ENCODE measurements at regions not wholly inside any gene's neighbourhood (a gene's known extent, or its start where the extent isn't known, plus 50 kb on each side); places are given as distances from the start of the nearest gene placed in this dataset.
"Not testable (repeated sequence)": the region's sequence is repeated elsewhere in the genome, so short reads cannot be mapped to it uniquely, and the experiment has no call there.

- no peak for DNase-seq (ENCODE audit: low read depth in 2 of 2)
Observed at GRCh38 chr18:40152859-40153258, 1802.2 kb upstream of the PIK3C3 start.

- DNase-seq (ENCODE audit: low read depth in 2 of 2): no peak
Observed at GRCh38 chr18:40148960-40149359, 1806.1 kb upstream of the PIK3C3 start.

GRCh38 chr18:40133253-40133652 lies 1821.8 kb upstream of the PIK3C3 start:
- DNase-seq (ENCODE audit: low read depth in 2 of 2): no peak

- DNase-seq (ENCODE audit: low read depth in 2 of 2): not testable (repeated sequence)
Observed at GRCh38 chr18:40132438-40132837, 1822.6 kb upstream of the PIK3C3 start.

- no peak for DNase-seq (ENCODE audit: low read depth in 2 of 2)
Observed at GRCh38 chr18:40124107-40124506, 1830.9 kb upstream of the PIK3C3 start.

- DNase-seq (ENCODE audit: low read depth in 2 of 2): no peak
Observed at GRCh38 chr18:40120796-40121391, 1834.1 kb upstream of the PIK3C3 start.

- DNase-seq (ENCODE audit: low read depth in 2 of 2): no peak
Observed at GRCh38 chr18:40120356-40120755, 1834.7 kb upstream of the PIK3C3 start.

- not testable (repeated sequence) for DNase-seq (ENCODE audit: low read depth in 2 of 2)
Observed at GRCh38 chr18:40119581-40119980, 1835.5 kb upstream of the PIK3C3 start.

- no peak for DNase-seq (ENCODE audit: low read depth in 2 of 2)
Observed at GRCh38 chr18:40110455-40110854, 1844.6 kb upstream of the PIK3C3 start.

GRCh38 chr18:40109252-40110049 lies 1845.6 kb upstream of the PIK3C3 start:
- no peak for DNase-seq (ENCODE audit: low read depth in 2 of 2)

- DNase-seq (ENCODE audit: low read depth in 2 of 2): no peak
Observed at GRCh38 chr18:40108596-40108995, 1846.4 kb upstream of the PIK3C3 start.

GRCh38 chr18:40102903-40103302 lies 1852.1 kb upstream of the PIK3C3 start:
- DNase-seq (ENCODE audit: low read depth in 2 of 2): no peak

- DNase-seq (ENCODE audit: low read depth in 2 of 2): no peak
Observed at GRCh38 chr18:40099641-40100040, 1855.4 kb upstream of the PIK3C3 start.

- DNase-seq (ENCODE audit: low read depth in 2 of 2): no peak
Observed at GRCh38 chr18:40096675-40097074, 1858.4 kb upstream of the PIK3C3 start.

- DNase-seq (ENCODE audit: low read depth in 2 of 2): no peak
Observed at GRCh38 chr18:40094441-40094840, 1860.6 kb upstream of the PIK3C3 start.

- DNase-seq (ENCODE audit: low read depth in 2 of 2): no peak
Observed at GRCh38 chr18:40088130-40088529, 1866.9 kb upstream of the PIK3C3 start.

- DNase-seq (ENCODE audit: low read depth in 2 of 2): no peak
Observed at GRCh38 chr18:40079786-40080185, 1875.2 kb upstream of the PIK3C3 start.

GRCh38 chr18:40075616-40076015 lies 1879.4 kb upstream of the PIK3C3 start:
- no peak for DNase-seq (ENCODE audit: low read depth in 2 of 2)

GRCh38 chr18:40072761-40073160 lies 1882.3 kb upstream of the PIK3C3 start:
- no peak for DNase-seq (ENCODE audit: low read depth in 2 of 2)

- no peak for DNase-seq (ENCODE audit: low read depth in 2 of 2)
Observed at GRCh38 chr18:40066368-40066767, 1888.7 kb upstream of the PIK3C3 start.

- no peak for DNase-seq (ENCODE audit: low read depth in 2 of 2)
Observed at GRCh38 chr18:40063488-40063887, 1891.5 kb upstream of the PIK3C3 start.

- DNase-seq (ENCODE audit: low read depth in 2 of 2): no peak
Observed at GRCh38 chr18:40061086-40061485, 1893.9 kb upstream of the PIK3C3 start.

GRCh38 chr18:40060562-40060961 lies 1894.5 kb upstream of the PIK3C3 start:
- no peak for DNase-seq (ENCODE audit: low read depth in 2 of 2)

Data from stimulated activated CD4-positive, alpha-beta T cell treated with anti-CD3 and anti-CD28 coated beads, Interleukin-1b, Interleukin-23, amount 100 ng/mL, for 1 hour (primary cell).